Fibroblast of pulmonary artery (primary cell): ENCODE measurements at regions not wholly inside any gene's neighbourhood (a gene's known extent, or its start where the extent isn't known, plus 50 kb on each side); places are given as distances from the start of the nearest gene placed in this dataset.

Source experiments
- DNase-seq: peaks from one replicate; pipeline ENCODE4 v3.0.0-alpha.2; 2010; ENCODE audit warnings: low read depth
- H3K4me3 ChIP-seq: replicated peaks from 2 replicates; pipeline ENCODE4 v1.5.1; 2011; ENCODE audit warnings: low read depth, mild to moderate bottlenecking, control low read depth, low read length, moderate library complexity
- TF ChIP-seq, protein P1 (sequence below): IDR thresholded peaks from 2 replicates; pipeline ENCODE4 v1.5.1; 2011; ENCODE audit warnings: mild to moderate bottlenecking, control low read depth, low read length, inconsistent platforms; ENCODE audit errors: missing control alignments

- TF ChIP-seq, protein P1, sequence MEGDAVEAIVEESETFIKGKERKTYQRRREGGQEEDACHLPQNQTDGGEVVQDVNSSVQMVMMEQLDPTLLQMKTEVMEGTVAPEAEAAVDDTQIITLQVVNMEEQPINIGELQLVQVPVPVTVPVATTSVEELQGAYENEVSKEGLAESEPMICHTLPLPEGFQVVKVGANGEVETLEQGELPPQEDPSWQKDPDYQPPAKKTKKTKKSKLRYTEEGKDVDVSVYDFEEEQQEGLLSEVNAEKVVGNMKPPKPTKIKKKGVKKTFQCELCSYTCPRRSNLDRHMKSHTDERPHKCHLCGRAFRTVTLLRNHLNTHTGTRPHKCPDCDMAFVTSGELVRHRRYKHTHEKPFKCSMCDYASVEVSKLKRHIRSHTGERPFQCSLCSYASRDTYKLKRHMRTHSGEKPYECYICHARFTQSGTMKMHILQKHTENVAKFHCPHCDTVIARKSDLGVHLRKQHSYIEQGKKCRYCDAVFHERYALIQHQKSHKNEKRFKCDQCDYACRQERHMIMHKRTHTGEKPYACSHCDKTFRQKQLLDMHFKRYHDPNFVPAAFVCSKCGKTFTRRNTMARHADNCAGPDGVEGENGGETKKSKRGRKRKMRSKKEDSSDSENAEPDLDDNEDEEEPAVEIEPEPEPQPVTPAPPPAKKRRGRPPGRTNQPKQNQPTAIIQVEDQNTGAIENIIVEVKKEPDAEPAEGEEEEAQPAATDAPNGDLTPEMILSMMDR: no peak
- no peak for DNase-seq
- H3K4me3 ChIP-seq: no peak overlapping the region
Measured at GRCh38 chr18:27602092-27602491, 417.0 kb upstream of the CHST9 start.

DNA sequence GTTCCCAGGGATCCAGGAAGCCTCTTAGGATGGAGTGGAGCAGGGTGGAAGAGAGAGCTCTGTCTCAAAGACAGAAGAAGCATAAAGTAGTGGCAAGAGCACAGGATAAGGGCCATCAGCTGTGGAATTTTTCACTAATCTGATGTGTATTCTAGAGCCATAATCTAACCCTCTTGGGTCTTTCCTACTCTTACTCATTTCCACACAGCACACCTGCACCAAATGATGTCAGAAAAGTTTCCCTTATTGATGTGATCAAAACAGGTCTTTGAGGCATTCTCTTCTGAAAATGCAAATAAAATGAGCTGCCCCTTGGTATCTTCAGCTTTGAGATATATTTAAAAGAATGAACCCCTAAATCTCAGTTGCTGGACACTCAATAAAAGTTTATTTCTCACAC lies 415.1 kb upstream of the CHST9 start:
- DNase-seq: no peak
- no peak overlapping the region for H3K4me3 ChIP-seq
- TF ChIP-seq, protein P1: no peak

GRCh38 chr18:27599202-27599829 lies 414.2 kb upstream of the CHST9 start:
- TF ChIP-seq, protein P1: no peak
- H3K4me3 ChIP-seq: no peak overlapping the region
- DNase-seq: peak; percentile 65

GRCh38 chr18:27595113-27595838 lies 410.2 kb upstream of the CHST9 start:
- DNase-seq: no peak
- TF ChIP-seq, protein P1: no peak
- no peak overlapping the region for H3K4me3 ChIP-seq

DNA sequence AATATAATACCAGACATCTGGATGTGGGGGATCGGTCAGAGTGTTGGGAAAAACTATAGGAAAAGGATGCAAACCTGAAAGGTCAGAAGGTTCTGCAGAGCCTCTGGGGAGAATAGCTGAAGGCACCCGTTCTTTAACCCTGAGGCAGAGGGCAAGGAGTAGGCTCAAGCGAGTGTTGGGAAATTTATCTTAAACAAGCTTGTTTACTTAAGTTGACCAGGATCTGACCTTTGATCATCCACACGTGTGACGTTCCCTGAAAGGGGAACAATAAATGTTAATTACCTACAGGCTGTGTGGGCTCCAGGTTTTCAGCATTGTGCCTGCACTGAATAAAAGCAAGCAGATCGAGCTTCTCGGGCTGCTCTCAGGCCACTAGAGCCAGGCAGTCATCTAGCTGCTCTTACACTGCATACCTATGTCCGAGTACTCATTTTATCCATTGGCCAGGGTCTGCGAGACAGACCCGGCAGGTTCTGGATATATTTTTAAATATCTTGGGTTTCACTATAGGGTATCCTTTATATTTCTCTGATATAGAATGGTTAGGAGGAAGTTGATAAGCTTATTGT lies 400.6 kb upstream of the CHST9 start:
- TF ChIP-seq, protein P1: no peak

GRCh38 chr18:27583466-27583865 lies 398.4 kb upstream of the CHST9 start:
- no peak for DNase-seq
- no peak overlapping the region for H3K4me3 ChIP-seq
- TF ChIP-seq, protein P1: no peak

More for the DNA sequence above, 400.6 kb upstream of the CHST9 start:
- no peak overlapping the region for H3K4me3 ChIP-seq
- no peak for DNase-seq
